GF-D8 (cell line): ENCODE measurements at regions not wholly inside any gene's neighbourhood (a gene's known extent, or its start where the extent isn't known, plus 50 kb on each side); places are given as distances from the start of the nearest gene placed in this dataset.
"Not testable (repeated sequence)": the region's sequence is repeated elsewhere in the genome, so short reads cannot be mapped to it uniquely, and the experiment has no call there.

Experiments used
- DNase-seq: peaks from one replicate; lab custom pipeline; 2025; lab: John Stamatoyannopoulos, UW

- DNase-seq: no peak
These were observed 60.2 kb downstream of the THNSL1 start for GRCh38 chr10:25076506-25077177.

GRCh38 chr10:25078658-25079431 lies 62.4 kb downstream of the THNSL1 start:
- no peak for DNase-seq

GRCh38 chr10:25080880-25081581 lies 64.6 kb downstream of the THNSL1 start:
- DNase-seq: peak; percentile 14

- DNase-seq: no peak
These were observed 66.1 kb downstream of the THNSL1 start for GRCh38 chr10:25082276-25083204.

- DNase-seq: no peak
These were observed 67.2 kb downstream of the THNSL1 start for GRCh38 chr10:25083546-25084111.

GRCh38 chr10:25084447-25084846 lies 68.0 kb downstream of the THNSL1 start:
- DNase-seq: no peak

- DNase-seq: no peak
These were observed 78.2 kb downstream of the THNSL1 start for GRCh38 chr10:25094590-25094989.

GRCh38 chr10:25097669-25098411 lies 77.0 kb upstream of the GPR158 start:
- no peak for DNase-seq

- DNase-seq: no peak
These were observed 74.7 kb upstream of the GPR158 start for GRCh38 chr10:25100141-25100540.

GRCh38 chr10:25101461-25102146 lies 73.2 kb upstream of the GPR158 start:
- no peak for DNase-seq

- no peak for DNase-seq
These were observed 72.5 kb upstream of the GPR158 start for GRCh38 chr10:25102147-25102822.

GRCh38 chr10:25103703-25104102 lies 71.1 kb upstream of the GPR158 start:
- DNase-seq: no peak

- no peak for DNase-seq
These were observed 70.4 kb upstream of the GPR158 start for GRCh38 chr10:25104441-25104840.

- no peak for DNase-seq
These were observed 69.5 kb upstream of the GPR158 start for GRCh38 chr10:25105262-25105661.

GRCh38 chr10:25105743-25106260 lies 69.0 kb upstream of the GPR158 start:
- DNase-seq: no peak

- DNase-seq: no peak
These were observed 67.0 kb upstream of the GPR158 start for GRCh38 chr10:25107756-25108155.

GRCh38 chr10:25109896-25110295 lies 64.9 kb upstream of the GPR158 start:
- DNase-seq: not testable (repeated sequence)

- no peak for DNase-seq
These were observed 62.8 kb upstream of the GPR158 start for GRCh38 chr10:25112016-25112415.
